HEK293 (cell line): ENCODE measurements at regions not wholly inside any gene's neighbourhood (a gene's known extent, or its start where the extent isn't known, plus 50 kb on each side); places are given as distances from the start of the nearest gene placed in this dataset.

Experiments used
- ZNF121 ChIP-seq: fragments of 450-650 bp; formaldehyde crosslinking; IDR thresholded peaks from 2 replicates; pipeline ENCODE4 v1.5.1; 2016; ENCODE audit warnings: missing biosample characterization, missing genetic modification characterization
- ZNF292 ChIP-seq: fragments of 450-650 bp; formaldehyde crosslinking; IDR thresholded peaks from 2 replicates; pipeline ENCODE4 v1.5.1; 2016; ENCODE audit warnings: low read depth, missing biosample characterization, missing genetic modification characterization, borderline replicate concordance
- TF ChIP-seq, protein P1 (sequence below): fragments of 450-650 bp; formaldehyde crosslinking; IDR thresholded peaks from 2 replicates; pipeline ENCODE4 v1.5.1; 2016; ENCODE audit warnings: missing biosample characterization, missing genetic modification characterization

DNA sequence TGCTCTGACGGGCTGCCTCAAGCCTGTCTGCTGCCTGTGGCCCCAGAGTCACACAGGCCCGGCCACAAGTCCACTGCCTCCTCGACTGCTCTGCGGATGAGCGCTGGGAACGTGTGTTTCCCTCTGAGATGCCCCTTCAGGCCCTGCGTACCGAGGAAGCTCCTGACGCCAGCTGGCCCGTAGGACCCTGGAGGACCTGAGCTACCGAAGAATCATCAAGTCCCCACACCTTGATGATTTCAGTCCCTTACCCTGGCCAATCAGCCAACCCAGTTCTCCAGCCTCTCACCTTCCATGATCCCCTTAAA is 96.6 kb upstream of the LRPAP1 start:
- no peak for TF ChIP-seq ZNF121
- no peak for TF ChIP-seq ZNF292
- TF ChIP-seq, protein P1, sequence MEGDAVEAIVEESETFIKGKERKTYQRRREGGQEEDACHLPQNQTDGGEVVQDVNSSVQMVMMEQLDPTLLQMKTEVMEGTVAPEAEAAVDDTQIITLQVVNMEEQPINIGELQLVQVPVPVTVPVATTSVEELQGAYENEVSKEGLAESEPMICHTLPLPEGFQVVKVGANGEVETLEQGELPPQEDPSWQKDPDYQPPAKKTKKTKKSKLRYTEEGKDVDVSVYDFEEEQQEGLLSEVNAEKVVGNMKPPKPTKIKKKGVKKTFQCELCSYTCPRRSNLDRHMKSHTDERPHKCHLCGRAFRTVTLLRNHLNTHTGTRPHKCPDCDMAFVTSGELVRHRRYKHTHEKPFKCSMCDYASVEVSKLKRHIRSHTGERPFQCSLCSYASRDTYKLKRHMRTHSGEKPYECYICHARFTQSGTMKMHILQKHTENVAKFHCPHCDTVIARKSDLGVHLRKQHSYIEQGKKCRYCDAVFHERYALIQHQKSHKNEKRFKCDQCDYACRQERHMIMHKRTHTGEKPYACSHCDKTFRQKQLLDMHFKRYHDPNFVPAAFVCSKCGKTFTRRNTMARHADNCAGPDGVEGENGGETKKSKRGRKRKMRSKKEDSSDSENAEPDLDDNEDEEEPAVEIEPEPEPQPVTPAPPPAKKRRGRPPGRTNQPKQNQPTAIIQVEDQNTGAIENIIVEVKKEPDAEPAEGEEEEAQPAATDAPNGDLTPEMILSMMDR (tag by site-specific recombination): no peak
